ENCODE measurements at regions not wholly inside any gene's neighbourhood (a gene's known extent, or its start where the extent isn't known, plus 50 kb on each side); places are given as distances from the start of the nearest gene placed in this dataset.

- TF ChIP-seq CTCF (IDR thresholded peaks at IDR 0.05; ENCODE audit: poor library complexity), result no peak
- no peak for TF ChIP-seq EZH2 (IDR thresholded peaks at IDR 0.05; ENCODE audit: borderline replicate concordance)
Measured at GRCh38 chr10:64959116-64959515, 1437.9 kb downstream of the REEP3 start.

Measured in hepatocyte (in vitro differentiated cells).